K562 (cell line): ENCODE measurements at regions not wholly inside any gene's neighbourhood (a gene's known extent, or its start where the extent isn't known, plus 50 kb on each side); places are given as distances from the start of the nearest gene placed in this dataset.

Experiments used
- ATAC-seq: fragments of 200-7000 bp; cut with Tn5 transposase; 3 replicates; pipeline ENCODE4 v1.9.1; 2020; ENCODE audit warnings: moderate library complexity
- BruUV-seq: library from RNA; stranded (reverse); fragments of 400-500 nt; replicated peaks from 2 replicates; lab custom pipeline; 2021; lab: Mats Ljungman, UMichigan
- CTCF ChIA-PET: fragments of 300-600 bp; formaldehyde crosslinking; extraction: SDS; loops from one replicate; lab custom pipeline; 2021; ENCODE audit warnings: low intra/inter-chr PET ratio; lab: Yijun Ruan, JAX
- POLR2A ChIA-PET: fragments of 300-600, 350-650 bp; sonication (Branson Sonifier 250); formaldehyde crosslinking; extraction: SDS; loops from one replicate; lab custom pipeline; 2021; ENCODE audit warnings: antibody characterized with exemption, inconsistent platforms; lab: Yijun Ruan, JAX
- DNase-seq, 4 experiments: peaks; one replicate each; pipeline versions ENCODE4 v3.0.0 to v3.0.0-alpha.2; 2011 to 2018; ENCODE audit warnings: low spot score in 3 of 4, mixed read lengths in 3 of 4; ENCODE audit errors: extremely low read depth in 1 of 4
- FAIRE-seq: peaks from 2 replicates; lab custom pipeline; 2011; peaks lifted over from hg19 to GRCh38; lab: Jason Lieb, UNC
- H2AFZ ChIP-seq: 2 replicates; pipeline ENCODE4 v1.6.0; 2011; ENCODE audit warnings: low read depth, low read length, control low read depth, inconsistent platforms
- H3K27ac ChIP-seq: fragments of 200-600 bp; 3 replicates; pipeline ENCODE4 v1.8.0; 2011; ENCODE audit warnings: low read depth, mild to moderate bottlenecking, control low read depth, inconsistent platforms, low read length, moderate library complexity, mixed read lengths; ENCODE audit errors: extremely low read depth
- H3K27me3 ChIP-seq, 2 experiments: fragments of 300-600 bp in 1 of 2; 2 replicates in 1 of 2; 3 replicates in 1 of 2; pipeline versions ENCODE4 v1.6.0 to v1.8.0; 2011; ENCODE audit warnings: inconsistent platforms in 2 of 2, low read length in 2 of 2, mild to moderate bottlenecking in 1 of 2, mixed read lengths in 1 of 2, moderate library complexity in 1 of 2; ENCODE audit not compliant: control insufficient read depth in 2 of 2, insufficient read depth in 2 of 2
- H3K36me3 ChIP-seq: fragments of 300-600 bp; 3 replicates; pipeline ENCODE4 v1.8.0; 2011; ENCODE audit warnings: mild to moderate bottlenecking, low read length, inconsistent platforms; ENCODE audit not compliant: control insufficient read depth, insufficient read depth
- H3K4me1 ChIP-seq, 2 experiments: fragments of 200-600 bp in 1 of 2; replicated peaks in 1 of 2; 2 replicates in 1 of 2; 3 replicates in 1 of 2; pipeline versions ENCODE4 v1.5.1 to v1.8.0; 2011; ENCODE audit warnings: inconsistent platforms in 2 of 2, low read length in 2 of 2, mild to moderate bottlenecking in 1 of 2, mixed read lengths in 1 of 2, moderate library complexity in 1 of 2; ENCODE audit not compliant: control insufficient read depth in 2 of 2, insufficient read depth in 2 of 2
- H3K4me2 ChIP-seq: 2 replicates; pipeline ENCODE4 v1.6.1; 2011; ENCODE audit warnings: low read length, control low read depth, inconsistent platforms, mixed read lengths; ENCODE audit not compliant: insufficient read depth
- H3K4me3 ChIP-seq: fragments of 200-600 bp; sonication (generic), shearing (Covaris generic); 2 replicates; pipeline ENCODE4 v1.5.1; 2016; ENCODE audit warnings: control low read depth, inconsistent platforms
- H3K79me2 ChIP-seq: fragments of 200-600 bp; 3 replicates; pipeline ENCODE4 v1.8.0; 2011; ENCODE audit warnings: low read length, inconsistent platforms; ENCODE audit not compliant: control insufficient read depth, insufficient read depth
- H3K9ac ChIP-seq, 2 experiments: 2 replicates each; pipeline versions ENCODE4 v1.6.0 to v1.6.1; 2011; ENCODE audit warnings: low read depth in 2 of 2, low read length in 2 of 2, control low read depth in 1 of 2, inconsistent platforms in 1 of 2, mild to moderate bottlenecking in 1 of 2, mixed read lengths in 1 of 2; ENCODE audit not compliant: insufficient read depth in 1 of 2
- H3K9me1 ChIP-seq: one replicate; pipeline ENCODE4 v1.6.0; 2011; ENCODE audit warnings: inconsistent platforms, mild to moderate bottlenecking, low read length, moderate library complexity; ENCODE audit not compliant: control insufficient read depth, insufficient read depth
- H3K9me3 ChIP-seq: replicated peaks from 2 replicates; pipeline ENCODE4 v1.5.1; 2011; ENCODE audit warnings: low read depth, low read length, inconsistent platforms; ENCODE audit not compliant: control insufficient read depth, insufficient read depth
- H4K20me1 ChIP-seq: replicated peaks from 2 replicates; pipeline ENCODE4 v1.6.1; 2011; ENCODE audit warnings: low read length, inconsistent platforms, mixed read lengths; ENCODE audit not compliant: control insufficient read depth, insufficient read depth
- ATF1 ChIP-seq, 2 experiments: fragments of 450-650 bp in 1 of 2; IDR thresholded peaks; 2 replicates each; pipeline ENCODE4 v1.6.1; 2016; ENCODE audit warnings: missing compliant biosample characterization in 1 of 2, missing genetic modification characterization in 1 of 2
- BCOR ChIP-seq: fragments of 450-650 bp; IDR thresholded peaks from 2 replicates; pipeline ENCODE4 v1.6.1; 2016
- FIP1L1 ChIP-seq: fragments of 200-400 bp; formaldehyde crosslinking; IDR thresholded peaks from 2 replicates; pipeline ENCODE4 v1.6.1; 2018; ENCODE audit warnings: mild to moderate bottlenecking, low read depth, low read length; ENCODE audit not compliant: poor library complexity, severe bottlenecking
- HNRNPUL1 ChIP-seq: fragments of 200-400 bp; formaldehyde crosslinking; IDR thresholded peaks from 2 replicates; pipeline ENCODE4 v1.6.1; 2017; ENCODE audit warnings: low read length
- JUN ChIP-seq, 2 experiments: sonication (generic) in 1 of 2; formaldehyde crosslinking in 1 of 2; IDR thresholded peaks; 2 replicates each; pipeline versions ENCODE4 v1.6.1 to v1.8.0; 2012 to 2022; ENCODE audit warnings: borderline replicate concordance in 2 of 2, mild to moderate bottlenecking in 2 of 2, improper control_type of control experiment in 1 of 2, low read depth in 1 of 2, low read length in 1 of 2, missing genetic modification reagents in 1 of 2
- KDM1A ChIP-seq, 2 experiments: fragments of 450-650 bp; IDR thresholded peaks; 2 replicates each; pipeline ENCODE4 v1.6.1; 2016; ENCODE audit warnings: mild to moderate bottlenecking in 2 of 2
- KLF6 ChIP-seq: fragments of 250-450 bp; sonication (Bioruptor Pico); IDR thresholded peaks from 2 replicates; pipeline ENCODE4 v1.4.0; 2020; ENCODE audit warnings: mild to moderate bottlenecking, moderate library complexity, borderline replicate concordance
- MAFG ChIP-seq: fragments of 450-650 bp; conservative IDR thresholded peaks from 2 replicates; pipeline ENCODE4 v1.6.1; 2016; ENCODE audit warnings: missing genetic modification characterization, missing compliant biosample characterization
- NCOR1 ChIP-seq: fragments of 450-650 bp; IDR thresholded peaks from 2 replicates; pipeline ENCODE4 v1.6.1; 2016; ENCODE audit warnings: mild to moderate bottlenecking, moderate library complexity
- RAD21 ChIP-seq, 2 experiments: fragments of 250-450 bp in 1 of 2; fragments of 450-650 bp in 1 of 2; sonication (Bioruptor Pico) in 1 of 2; formaldehyde crosslinking in 1 of 2; IDR thresholded peaks in 1 of 2; conservative IDR thresholded peaks in 1 of 2; 2 replicates each; pipeline versions ENCODE4 v1.4.0 to v1.8.0; 2020 to 2022; ENCODE audit warnings: mild to moderate bottlenecking in 2 of 2, moderate library complexity in 1 of 2
- RBM25 ChIP-seq: fragments of 200-400 bp; formaldehyde crosslinking; IDR thresholded peaks from 2 replicates; pipeline ENCODE4 v1.6.1; 2018; ENCODE audit warnings: low read length, low read depth, moderate library complexity; ENCODE audit not compliant: severe bottlenecking
- SNIP1 ChIP-seq: fragments of 450-650 bp; IDR thresholded peaks from 2 replicates; pipeline ENCODE4 v1.7.1; 2017; ENCODE audit warnings: low read depth, mild to moderate bottlenecking
- ZNF318 ChIP-seq, 2 experiments: fragments of 450-650 bp; IDR thresholded peaks; 2 replicates each; pipeline ENCODE4 v1.6.1; 2016; ENCODE audit warnings: mild to moderate bottlenecking in 2 of 2, borderline replicate concordance in 1 of 2, low read depth in 1 of 2, moderate library complexity in 1 of 2
- ZNF41 ChIP-seq: fragments of 250-450 bp; sonication (Bioruptor Pico); conservative IDR thresholded peaks from 2 replicates; pipeline ENCODE4 v1.4.0; 2020; ENCODE audit warnings: mild to moderate bottlenecking
- WGBS: fragments of 100-300 bp; shearing (Covaris generic); methylation state at CpG from one replicate; pipeline ENCODE4 v1.1.6; 2016; ENCODE audit warnings: low coverage, mixed read lengths; ENCODE audit not compliant: insufficient coverage; ENCODE audit errors: missing lambda C conversion rate; 5-methylcytosine and 5-hydroxymethylcytosine counted together
- in situ Hi-C: fragments of 300-500 bp; cut with MboI; formaldehyde crosslinking; loops from 4 replicates; pipeline ENCODE4 v1.15.0; 2018; ENCODE audit warnings: inconsistent platforms, mixed read lengths
- intact Hi-C: fragments of 100-400 bp; cut with micrococcal nuclease; formaldehyde crosslinking; loops from 2 replicates; pipeline ENCODE4 v1.14.2; 2022

GRCh38 chr2:65974067-65974723 is 460.7 kb upstream of the MEIS1 start:
- in situ Hi-C loops, result no loop called here
- no peak for FAIRE-seq
- 4% methylated on average over 3 of the region's 3 CpGs for WGBS
- TF ChIP-seq FIP1L1 (no peak), KDM1A (IDR thresholded peaks at IDR 0.05) (0 out of 4 replicates have a peak, but pooled peaks have one; percentile 24 to 43), JUN (IDR thresholded peaks at IDR 0.05; ENCODE audit: borderline replicate concordance, low read depth, low read length) (no peak), JUN (CRISPR knock-in tag; IDR thresholded peaks at IDR 0.05; ENCODE audit: borderline replicate concordance) (no peak), RBM25 (peak; percentile 89), SNIP1 (no peak), ATF1 (CRISPR knock-in tag; IDR thresholded peaks at IDR 0.05) (no peak), ATF1 (tag; IDR thresholded peaks at IDR 0.05) (no peak), MAFG (tag) (peak; percentile 25; the same call in 1 of the 2 replicates), KLF6 (no peak), BCOR (0 out of 2 replicates have a peak, but pooled peaks have one; percentile 58), ZNF318 (IDR thresholded peaks at IDR 0.05; ENCODE audit: borderline replicate concordance in 1 of 2, low read depth in 1 of 2) (no peak), NCOR1 (no peak), RAD21 (CRISPR knock-in tag; conservative IDR thresholded peaks at IDR 0.05 in 1 of 2, IDR thresholded peaks at IDR 0.05 in 1 of 2) (peak in 1 of 2 experiments; percentile 44; a peak in 2 of 4 replicates), ZNF41 (CRISPR knock-in tag) (no peak), HNRNPUL1 (no peak)

More at GRCh38 chr2:65974067-65974723, 460.7 kb upstream of the MEIS1 start:
- no peaks in the 10 kb centered on the region for H4K20me1 ChIP-seq
- no peaks in the 10 kb centered on the region for H3K4me1 ChIP-seq
- H2AFZ ChIP-seq, result no peak overlapping the region
- H3K36me3 ChIP-seq, result no peaks in the 10 kb centered on the region
- H3K4me3 ChIP-seq, result no peak overlapping the region
- no TSS peak for BruUV-seq
- no peaks in the 10 kb centered on the region; the same call in 1 of the 2 replicates for H3K9me3 ChIP-seq
- no peak overlapping the region for H3K27ac ChIP-seq
- no peak overlapping the region for H3K9ac ChIP-seq
- H3K79me2 ChIP-seq, result no peaks in the 10 kb centered on the region
- POLR2A ChIA-PET, result no interaction called here
- CTCF ChIA-PET, result no interaction called here
- DNase-seq (peak in 2 of 4 experiments; percentile 7 to 9), ATAC-seq (peak; percentile 70)
- H3K9me1 ChIP-seq, result no peaks in the 10 kb centered on the region
- no peaks in the 10 kb centered on the region for H3K27me3 ChIP-seq
- intact Hi-C loops, result no loop called here
- H3K4me2 ChIP-seq, result no peak overlapping the region
